BLaER1 (cell line): ENCODE measurements at regions not wholly inside any gene's neighbourhood (a gene's known extent, or its start where the extent isn't known, plus 50 kb on each side); places are given as distances from the start of the nearest gene placed in this dataset.

Source experiments
- H3K27ac ChIP-seq: shearing (Covaris generic); formaldehyde crosslinking; 2 replicates; pipeline ENCODE4 v1.8.1; 2022
- H3K27me3 ChIP-seq: shearing (Covaris generic); formaldehyde crosslinking; 2 replicates; pipeline ENCODE4 v1.8.1; 2022
- H3K36me3 ChIP-seq: shearing (Covaris generic); formaldehyde crosslinking; 2 replicates; pipeline ENCODE4 v1.8.1; 2022
- H3K4me1 ChIP-seq: shearing (Covaris generic); formaldehyde crosslinking; 2 replicates; pipeline ENCODE4 v1.8.1; 2022
- H3K4me2 ChIP-seq: shearing (Covaris generic); formaldehyde crosslinking; 2 replicates; pipeline ENCODE4 v1.8.1; 2022
- H3K4me3 ChIP-seq: shearing (Covaris generic); formaldehyde crosslinking; 2 replicates; pipeline ENCODE4 v1.8.1; 2022
- H3K9ac ChIP-seq: shearing (Covaris generic); formaldehyde crosslinking; 2 replicates; pipeline ENCODE4 v1.8.1; 2022
- H3K9me3 ChIP-seq: shearing (Covaris generic); formaldehyde crosslinking; 2 replicates; pipeline ENCODE4 v1.8.1; 2022
- H4K20me1 ChIP-seq: shearing (Covaris generic); formaldehyde crosslinking; 2 replicates; pipeline ENCODE4 v1.8.1; 2022
- Cebpa-rat ChIP-seq: shearing (Covaris generic); IDR thresholded peaks from 2 replicates; pipeline ENCODE4 v1.8.1; 2022

- H3K4me1 ChIP-seq: no peaks in the 10 kb centered on the region
- H3K27ac ChIP-seq: no peak overlapping the region
- no peak overlapping the region for H3K9ac ChIP-seq
- no peak for TF ChIP-seq Cebpa-rat
- H3K9me3 ChIP-seq: peaks cover 13% of the 10 kb centered on the region
- H3K27me3 ChIP-seq: no peaks in the 10 kb centered on the region
- no peaks in the 10 kb centered on the region for H4K20me1 ChIP-seq
- H3K36me3 ChIP-seq: no peaks in the 10 kb centered on the region
- no peak overlapping the region for H3K4me3 ChIP-seq
- H3K4me2 ChIP-seq: no peak overlapping the region
Measured at GRCh38 chr10:124305984-124306383, 112.7 kb downstream of the OAT start.

DNA sequence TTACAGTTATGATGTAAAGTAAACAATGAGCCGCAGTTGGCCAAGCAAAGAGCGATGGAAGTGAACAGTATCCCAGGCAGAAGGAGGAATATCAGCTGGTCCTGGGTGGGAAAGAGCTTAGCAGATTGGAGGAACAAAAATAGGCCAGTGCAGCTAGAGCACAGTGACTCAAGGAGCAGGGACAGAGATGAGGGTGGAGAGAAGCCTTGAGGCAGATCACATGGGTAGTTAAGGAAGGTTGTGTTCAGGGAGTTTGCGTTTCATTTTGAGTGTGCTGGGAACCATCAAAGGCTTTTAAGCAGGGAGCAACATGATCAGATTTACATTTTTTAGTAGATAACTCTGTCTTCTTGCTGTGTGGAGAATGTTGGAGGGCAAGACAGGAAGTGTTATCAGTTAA is 113.6 kb downstream of the OAT start:
- H3K27ac ChIP-seq: no peak overlapping the region
- H3K9ac ChIP-seq: no peak overlapping the region
- H3K36me3 ChIP-seq: no peaks in the 10 kb centered on the region
- H3K4me3 ChIP-seq: no peak overlapping the region
- peaks cover 22% of the 10 kb centered on the region for H3K9me3 ChIP-seq
- H3K4me1 ChIP-seq: no peaks in the 10 kb centered on the region
- no peaks in the 10 kb centered on the region for H4K20me1 ChIP-seq
- no peaks in the 10 kb centered on the region for H3K27me3 ChIP-seq
- no peak for TF ChIP-seq Cebpa-rat
- H3K4me2 ChIP-seq: no peak overlapping the region

DNA sequence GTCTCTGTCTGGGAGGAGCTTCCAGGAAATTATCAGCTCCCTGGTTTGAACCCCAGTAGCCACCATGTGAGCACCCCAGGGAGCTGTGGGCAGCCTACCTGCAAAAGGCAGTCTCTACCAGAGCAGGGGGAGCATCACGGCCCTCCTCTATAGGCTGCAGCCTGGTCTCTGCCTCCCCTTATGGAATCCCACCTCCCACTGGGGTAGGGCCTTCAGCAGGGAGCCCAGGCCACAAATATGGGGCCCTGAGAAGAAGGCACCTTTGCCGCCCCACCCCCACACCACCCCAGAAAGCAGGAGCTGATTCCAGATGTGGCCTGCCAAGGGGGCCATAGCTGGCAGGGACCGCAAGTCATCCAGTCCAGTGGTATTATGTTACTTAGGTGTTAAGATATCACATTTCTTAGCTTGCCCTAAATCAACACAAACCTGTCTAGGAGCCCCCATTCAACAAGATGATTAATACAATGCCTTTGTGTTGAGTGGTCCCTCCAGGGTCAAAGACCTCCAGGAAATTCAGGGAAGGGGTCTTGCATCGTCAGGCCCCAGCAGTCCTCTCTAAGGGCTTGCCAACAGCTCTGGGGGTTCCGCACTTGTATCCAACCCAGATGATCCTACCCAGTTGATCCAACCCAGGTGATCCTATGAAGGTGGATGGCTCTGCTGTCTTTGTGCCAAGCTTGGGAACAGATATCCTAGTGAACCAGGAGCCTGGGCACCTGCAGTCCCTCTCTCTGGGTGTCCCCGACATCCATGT is 114.9 kb downstream of the OAT start:
- Histone ChIP-seq H3K27ac (no peak overlapping the region), H3K4me1 (no peaks in the 10 kb centered on the region), H3K36me3 (no peaks in the 10 kb centered on the region), H3K9me3 (peaks cover 35% of the 10 kb centered on the region), H3K4me3 (no peak overlapping the region), H4K20me1 (no peaks in the 10 kb centered on the region), H3K9ac (no peak overlapping the region), H3K27me3 (no peaks in the 10 kb centered on the region), H3K4me2 (no peak overlapping the region)
- no peak for TF ChIP-seq Cebpa-rat

DNA sequence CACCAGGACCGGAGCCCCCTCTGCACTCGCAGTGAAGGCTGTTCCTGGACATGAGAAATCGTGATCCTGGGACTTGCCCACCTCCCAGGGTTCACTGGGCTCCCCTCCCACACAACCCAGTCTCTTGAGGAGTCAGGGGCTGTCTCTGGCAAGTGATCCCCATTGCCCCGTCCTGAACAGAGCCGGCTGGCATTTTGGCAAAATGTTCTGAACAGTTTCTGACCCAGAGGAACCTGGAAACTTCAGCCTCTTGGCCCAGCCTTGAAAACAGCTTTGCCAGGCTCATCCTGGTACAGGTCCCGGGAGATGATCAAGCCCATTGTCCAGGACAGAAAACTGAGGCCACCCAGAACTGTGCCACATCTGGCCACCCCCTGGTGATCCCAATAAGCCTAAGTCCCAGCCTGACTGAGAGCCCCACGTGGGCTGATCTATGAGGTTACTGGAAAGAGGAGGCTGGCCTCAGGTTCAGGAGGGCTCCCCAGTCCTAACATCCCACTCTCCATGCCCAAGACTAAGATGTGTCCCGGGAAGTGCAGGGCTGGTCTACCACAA is 115.7 kb downstream of the OAT start:
- Histone ChIP-seq H3K4me1 (0 out of 2 replicates have a peak, but pooled peaks cover 2% of the 10 kb centered on the region), H3K27ac (no peak overlapping the region), H3K9ac (no peak overlapping the region), H3K9me3 (peaks cover 39% of the 10 kb centered on the region), H3K4me3 (no peak overlapping the region), H3K36me3 (no peaks in the 10 kb centered on the region), H3K4me2 (no peak overlapping the region), H4K20me1 (no peaks in the 10 kb centered on the region), H3K27me3 (no peaks in the 10 kb centered on the region)
- no peak for TF ChIP-seq Cebpa-rat

- Histone ChIP-seq H4K20me1 (no peaks in the 10 kb centered on the region), H3K27me3 (no peaks in the 10 kb centered on the region), H3K4me3 (no peak overlapping the region), H3K4me1 (0 out of 2 replicates have a peak, but pooled peaks cover 7% of the 10 kb centered on the region), H3K27ac (no peak overlapping the region), H3K9me3 (peaks cover 39% of the 10 kb centered on the region), H3K4me2 (no peak overlapping the region), H3K9ac (no peak overlapping the region), H3K36me3 (no peaks in the 10 kb centered on the region)
- no peak for TF ChIP-seq Cebpa-rat
Measured at GRCh38 chr10:124301736-124302135, 117.0 kb downstream of the OAT start.

- Histone ChIP-seq H3K4me3 (no peak overlapping the region), H3K27me3 (no peaks in the 10 kb centered on the region), H3K4me1 (0 out of 2 replicates have a peak, but pooled peaks cover 7% of the 10 kb centered on the region), H3K36me3 (no peaks in the 10 kb centered on the region), H3K9me3 (peaks cover 39% of the 10 kb centered on the region), H3K27ac (no peak overlapping the region), H3K4me2 (no peak overlapping the region), H3K9ac (no peak overlapping the region), H4K20me1 (no peaks in the 10 kb centered on the region)
- no peak for TF ChIP-seq Cebpa-rat
Measured at GRCh38 chr10:124300735-124301134, 118.0 kb downstream of the OAT start.

DNA sequence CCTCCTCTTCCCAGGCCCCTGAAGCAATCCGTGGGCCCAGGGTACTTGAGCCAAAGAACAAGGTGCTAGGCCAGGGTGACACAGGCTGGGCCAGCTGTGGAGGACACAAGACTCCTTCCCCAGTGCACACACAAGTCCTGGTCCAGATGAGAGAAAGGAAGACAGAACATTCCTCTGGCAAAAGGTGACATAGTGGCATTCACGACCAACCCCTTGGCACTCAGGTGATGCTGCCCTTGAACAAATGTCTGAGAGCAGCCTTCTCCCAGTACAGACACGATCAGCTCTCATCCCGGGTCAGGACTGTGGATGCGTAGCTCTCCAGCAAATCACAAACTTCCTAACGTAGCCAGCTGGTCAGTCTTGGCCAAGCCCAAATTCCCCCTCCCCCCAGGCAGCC is 118.5 kb downstream of the OAT start:
- Histone ChIP-seq H3K9me3 (peaks cover 39% of the 10 kb centered on the region), H3K4me2 (no peak overlapping the region), H4K20me1 (no peaks in the 10 kb centered on the region), H3K9ac (no peak overlapping the region), H3K27ac (no peak overlapping the region), H3K36me3 (no peaks in the 10 kb centered on the region), H3K4me1 (0 out of 2 replicates have a peak, but pooled peaks cover 7% of the 10 kb centered on the region), H3K4me3 (no peak overlapping the region), H3K27me3 (no peaks in the 10 kb centered on the region)
- no peak for TF ChIP-seq Cebpa-rat

- Histone ChIP-seq H3K4me1 (0 out of 2 replicates have a peak, but pooled peaks cover 7% of the 10 kb centered on the region), H3K9me3 (peaks cover 39% of the 10 kb centered on the region), H3K4me3 (no peak overlapping the region), H3K36me3 (no peaks in the 10 kb centered on the region), H3K27me3 (no peaks in the 10 kb centered on the region), H3K4me2 (no peak overlapping the region), H3K27ac (no peak overlapping the region), H3K9ac (no peak overlapping the region), H4K20me1 (no peaks in the 10 kb centered on the region)
- TF ChIP-seq Cebpa-rat: no peak
Measured at GRCh38 chr10:124299696-124300095, 119.0 kb downstream of the OAT start.

GRCh38 chr10:124298891-124299290 is 119.8 kb downstream of the OAT start:
- no peak for TF ChIP-seq Cebpa-rat
- Histone ChIP-seq H3K27ac (no peak overlapping the region), H4K20me1 (no peaks in the 10 kb centered on the region), H3K27me3 (no peaks in the 10 kb centered on the region), H3K4me1 (0 out of 2 replicates have a peak, but pooled peaks cover 7% of the 10 kb centered on the region), H3K4me3 (no peak overlapping the region), H3K9ac (no peak overlapping the region), H3K4me2 (no peak overlapping the region), H3K9me3 (peaks cover 39% of the 10 kb centered on the region), H3K36me3 (no peaks in the 10 kb centered on the region)
